Bronchial epithelial cell (primary cell): ENCODE measurements at regions not wholly inside any gene's neighbourhood (a gene's known extent, or its start where the extent isn't known, plus 50 kb on each side); places are given as distances from the start of the nearest gene placed in this dataset.
A peak's percentile ranks its signal among the peaks of the same experiment; 100 is the strongest.

Experiments used
- DNase-seq: peaks from one replicate; pipeline ENCODE4 v3.0.0-alpha.2; 2010; ENCODE audit warnings: low read depth
- FAIRE-seq: peaks from 2 replicates; lab custom pipeline; 2011; peaks lifted over from hg19 to GRCh38; lab: Jason Lieb, UNC
- H3K27me3 ChIP-seq: 2 replicates; pipeline ENCODE4 v1.5.1; 2011; ENCODE audit warnings: low read length; ENCODE audit not compliant: control insufficient read depth, insufficient read depth
- H3K36me3 ChIP-seq: 2 replicates; pipeline ENCODE4 v1.5.1; 2011; ENCODE audit warnings: low read length; ENCODE audit not compliant: control insufficient read depth, insufficient read depth
- H3K4me3 ChIP-seq: 2 replicates; pipeline ENCODE4 v1.5.1; 2011; ENCODE audit warnings: mild to moderate bottlenecking, low read depth, low read length, control low read depth
- CTCF ChIP-seq: IDR thresholded peaks from 2 replicates; pipeline ENCODE4 v1.5.1; 2011; ENCODE audit warnings: mild to moderate bottlenecking, moderate library complexity, low read length, control low read depth, inconsistent platforms; ENCODE audit not compliant: insufficient read depth, severe bottlenecking

- no peak for FAIRE-seq
Observed at GRCh38 chr7:106793015-106793975, 71.8 kb upstream of the PIK3CG start.

DNA sequence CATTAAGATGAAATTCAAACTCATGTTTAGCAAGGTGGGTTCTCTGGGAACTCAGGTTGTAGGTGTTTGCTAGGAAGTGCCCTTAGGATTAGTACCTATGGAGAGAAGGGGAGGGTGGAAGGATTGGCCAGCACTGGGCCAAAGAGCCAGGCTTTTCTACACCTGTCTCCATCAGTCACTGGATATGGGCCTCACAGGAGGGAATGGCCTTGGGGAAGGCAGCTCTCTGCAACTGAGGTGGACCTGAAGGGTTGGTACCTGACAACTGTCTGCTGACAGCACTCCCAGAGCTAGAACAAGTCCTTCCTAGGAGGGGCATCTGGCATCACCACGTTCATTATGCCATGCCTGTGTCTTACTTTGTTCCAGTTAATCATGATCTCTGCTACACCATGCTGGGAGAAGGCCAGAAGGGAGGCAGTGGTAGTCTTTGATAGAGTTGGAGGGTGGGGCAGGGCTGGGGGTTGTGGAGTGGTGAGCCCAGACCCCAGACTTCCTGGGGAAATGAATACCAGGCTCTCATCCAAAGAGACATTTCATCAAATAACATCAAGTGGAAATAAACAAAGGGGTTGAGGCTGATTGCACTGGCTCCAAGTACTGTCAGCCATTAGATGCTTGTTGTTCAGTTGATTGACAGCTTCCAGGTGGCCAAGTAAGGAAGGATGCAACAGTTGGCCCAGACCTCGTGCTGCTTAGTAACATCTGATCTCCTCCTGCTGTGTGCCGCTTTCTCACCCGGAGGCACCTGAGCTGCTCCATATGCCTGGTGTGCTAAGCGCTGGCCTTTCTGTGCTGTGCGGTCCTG, 70.6 kb upstream of the PIK3CG start:
- no peak overlapping the region for H3K4me3 ChIP-seq
- H3K27me3 ChIP-seq, result peaks cover 3% of the 10 kb centered on the region
- H3K36me3 ChIP-seq, result no peaks in the 10 kb centered on the region
- FAIRE-seq (peak; percentile 13), DNase-seq (no peak)
- TF ChIP-seq CTCF, result no peak

More at GRCh38 chr7:106793015-106793975, 71.8 kb upstream of the PIK3CG start:
- Histone ChIP-seq H3K36me3 (no peaks in the 10 kb centered on the region), H3K4me3 (no peak overlapping the region), H3K27me3 (peaks cover 3% of the 10 kb centered on the region)
- TF ChIP-seq CTCF, result peak; percentile 39
- peak; percentile 44 for DNase-seq

DNA sequence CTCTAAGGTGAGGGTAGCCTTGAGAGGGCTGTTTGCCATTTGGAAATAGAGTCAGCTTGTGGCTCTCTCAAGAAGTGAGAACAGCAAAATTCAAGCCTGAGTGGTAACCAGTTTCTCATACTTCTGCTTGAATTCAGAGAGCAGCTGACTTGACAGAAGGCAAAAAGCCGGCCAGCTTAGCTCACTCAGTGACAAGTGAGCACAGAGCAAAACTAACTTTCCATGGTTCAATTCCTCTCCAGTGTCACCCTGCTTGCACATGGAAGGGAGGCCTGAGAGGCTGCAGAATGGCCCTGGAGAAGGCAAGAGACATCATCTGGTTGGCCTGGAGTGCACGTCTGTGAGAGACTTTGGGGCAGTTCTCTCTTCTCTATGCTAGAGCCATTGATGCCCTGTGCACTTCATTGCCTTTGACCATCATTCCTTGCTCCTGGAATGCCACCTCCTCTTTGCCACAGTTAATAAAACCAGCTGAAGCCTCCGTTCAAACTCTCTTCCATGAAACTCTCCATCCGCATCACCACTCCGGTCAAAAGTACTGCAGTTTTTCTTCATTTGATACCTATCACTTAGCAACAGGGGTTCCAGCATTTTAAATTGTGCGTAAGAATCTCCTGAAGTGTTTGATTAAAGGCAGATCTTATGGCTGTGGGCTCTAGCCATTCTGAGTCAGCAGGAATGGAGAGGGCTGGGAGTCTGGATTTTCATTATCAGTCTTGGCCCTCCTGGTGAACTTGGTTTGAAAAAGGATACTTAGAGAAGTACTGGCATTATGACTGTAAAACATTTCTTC, 69.8 kb upstream of the PIK3CG start:
- Histone ChIP-seq H3K4me3 (no peak overlapping the region), H3K36me3 (no peaks in the 10 kb centered on the region), H3K27me3 (peaks cover 3% of the 10 kb centered on the region)
- TF ChIP-seq CTCF, result no peak
- FAIRE-seq (no peak), DNase-seq (no peak)

DNA sequence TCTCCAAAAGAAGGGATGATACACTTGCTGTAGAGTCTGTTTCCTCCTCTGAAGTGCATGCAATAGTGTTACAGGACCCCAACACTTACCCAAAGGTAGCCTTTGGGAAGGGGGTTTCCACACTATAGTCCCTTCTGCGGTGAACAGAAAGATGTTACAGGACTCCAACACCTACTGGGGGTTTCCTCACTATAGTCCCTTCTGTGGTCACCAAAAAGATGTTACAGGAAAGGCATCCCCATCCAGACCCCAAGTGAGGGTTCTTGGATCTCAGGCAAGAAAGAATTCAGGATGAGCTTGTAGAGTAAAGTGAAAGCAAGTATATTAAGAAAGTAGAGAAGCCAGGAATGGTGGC, 69.2 kb upstream of the PIK3CG start:
- Histone ChIP-seq H3K27me3 (peaks cover 3% of the 10 kb centered on the region), H3K4me3 (no peak overlapping the region), H3K36me3 (no peaks in the 10 kb centered on the region)
- DNase-seq, result no peak
- FAIRE-seq, result no peak
- no peak for TF ChIP-seq CTCF

- FAIRE-seq (no peak), DNase-seq (no peak)
- Histone ChIP-seq H3K36me3 (no peaks in the 10 kb centered on the region), H3K27me3 (no peaks in the 10 kb centered on the region), H3K4me3 (no peak overlapping the region)
- no peak for TF ChIP-seq CTCF
Observed at GRCh38 chr7:106797937-106798336, 67.1 kb upstream of the PIK3CG start.
